ENCODE measurements at regions not wholly inside any gene's neighbourhood (a gene's known extent, or its start where the extent isn't known, plus 50 kb on each side); places are given as distances from the start of the nearest gene placed in this dataset.

DNA sequence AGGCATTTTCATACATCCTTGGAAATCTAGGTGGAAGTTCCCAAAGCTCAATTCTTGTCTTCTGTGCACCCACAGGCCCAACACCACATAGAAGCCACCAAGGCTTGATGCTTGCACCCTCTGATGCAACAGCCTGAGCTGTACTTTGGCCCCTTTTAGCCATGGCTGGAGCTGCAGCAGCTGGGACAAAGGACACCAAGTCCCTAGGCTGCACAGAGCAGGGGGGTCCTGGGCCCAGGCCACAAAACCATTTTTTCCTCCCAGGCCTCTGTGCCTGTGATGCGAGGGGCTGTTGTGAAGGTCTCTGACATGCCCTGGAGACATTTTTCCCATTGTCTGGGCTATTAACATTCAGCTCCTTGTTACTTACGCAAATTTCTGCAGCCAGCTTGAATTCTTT lies 124.0 kb upstream of the S100G start:
- no peaks in the 10 kb centered on the region for H3K36me3 ChIP-seq (ENCODE audit: control insufficient read depth in 2 of 2, extremely low read depth in 1 of 2, insufficient read depth in 2 of 2, low read length in 2 of 2)
- no peaks in the 10 kb centered on the region for H3K9me1 ChIP-seq (ENCODE audit: control insufficient read depth, extremely low read depth, insufficient read depth, low read length)
- no peak overlapping the region for H3K4me2 ChIP-seq (ENCODE audit: control insufficient read depth, extremely low read depth, insufficient read depth, low read depth, low read length)
- FAIRE-seq (no peak), DNase-seq (ENCODE audit: low read depth, low spot score) (no peak)
- peaks cover 2% of the 10 kb centered on the region for H4K20me1 ChIP-seq (ENCODE audit: control insufficient read depth, extremely low read depth, insufficient read depth, low read length)
- H3K27ac ChIP-seq (ENCODE audit: control insufficient read depth, insufficient read depth, low read length) = no peak overlapping the region
- H3K4me1 ChIP-seq (ENCODE audit: control insufficient read depth, extremely low read depth, insufficient read depth, low read length) = no peaks in the 10 kb centered on the region
- dilution Hi-C loops (cut with MboI; ENCODE audit: extremely low pct_ligation_motif_present, low sequenced_read_pairs) = no loop called here
- no peaks in the 10 kb centered on the region for H3K9me3 ChIP-seq (ENCODE audit: control insufficient read depth, low read depth, low read length)
- TF ChIP-seq, protein P1, sequence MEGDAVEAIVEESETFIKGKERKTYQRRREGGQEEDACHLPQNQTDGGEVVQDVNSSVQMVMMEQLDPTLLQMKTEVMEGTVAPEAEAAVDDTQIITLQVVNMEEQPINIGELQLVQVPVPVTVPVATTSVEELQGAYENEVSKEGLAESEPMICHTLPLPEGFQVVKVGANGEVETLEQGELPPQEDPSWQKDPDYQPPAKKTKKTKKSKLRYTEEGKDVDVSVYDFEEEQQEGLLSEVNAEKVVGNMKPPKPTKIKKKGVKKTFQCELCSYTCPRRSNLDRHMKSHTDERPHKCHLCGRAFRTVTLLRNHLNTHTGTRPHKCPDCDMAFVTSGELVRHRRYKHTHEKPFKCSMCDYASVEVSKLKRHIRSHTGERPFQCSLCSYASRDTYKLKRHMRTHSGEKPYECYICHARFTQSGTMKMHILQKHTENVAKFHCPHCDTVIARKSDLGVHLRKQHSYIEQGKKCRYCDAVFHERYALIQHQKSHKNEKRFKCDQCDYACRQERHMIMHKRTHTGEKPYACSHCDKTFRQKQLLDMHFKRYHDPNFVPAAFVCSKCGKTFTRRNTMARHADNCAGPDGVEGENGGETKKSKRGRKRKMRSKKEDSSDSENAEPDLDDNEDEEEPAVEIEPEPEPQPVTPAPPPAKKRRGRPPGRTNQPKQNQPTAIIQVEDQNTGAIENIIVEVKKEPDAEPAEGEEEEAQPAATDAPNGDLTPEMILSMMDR (optimal IDR thresholded peaks at IDR 0.05 in 1 of 3, IDR thresholded peaks at IDR 0.05 in 1 of 3, conservative IDR thresholded peaks at IDR 0.05 in 1 of 3; ENCODE audit: extremely low read depth in 1 of 3, insufficient read depth in 2 of 3, low read length in 3 of 3) = no peak
- no peaks in the 10 kb centered on the region for H3K27me3 ChIP-seq (ENCODE audit: control insufficient read depth, extremely low read depth, insufficient read depth, low read length)
- no peak overlapping the region for H2AFZ ChIP-seq (ENCODE audit: control insufficient read depth, low read length)
- no peaks in the 10 kb centered on the region for H3K79me2 ChIP-seq (ENCODE audit: control insufficient read depth, insufficient read depth, low read length)
- no peak overlapping the region for H3K9ac ChIP-seq (ENCODE audit: control insufficient read depth, extremely low read depth, insufficient read depth, low read length)
- H3K4me3 ChIP-seq (ENCODE audit: control insufficient read depth in 2 of 3, extremely low read depth in 1 of 3, insufficient read depth in 2 of 3, low read depth in 1 of 3, low read length in 3 of 3) = no peak overlapping the region

DNA sequence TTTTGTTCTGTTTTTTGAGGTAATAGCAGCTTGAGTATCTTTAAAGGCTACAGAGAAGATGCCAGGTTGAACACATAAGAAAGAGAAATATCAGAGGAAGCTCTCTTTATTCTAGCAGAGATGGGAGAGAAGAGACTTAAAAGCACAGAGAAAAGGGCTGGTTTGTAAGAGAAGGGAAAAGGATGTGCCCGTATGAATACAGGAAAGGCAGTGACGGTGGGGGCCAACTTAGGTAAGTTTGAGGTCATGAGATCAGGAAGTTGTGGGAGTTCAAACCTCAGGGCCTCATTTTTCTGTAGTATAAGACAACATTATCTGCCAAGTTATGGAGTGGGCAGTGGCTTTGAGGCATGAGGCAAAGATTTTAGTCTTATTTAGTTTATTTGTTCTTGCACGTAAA lies 121.3 kb upstream of the S100G start:
- Histone ChIP-seq H3K9me3 (ENCODE audit: control insufficient read depth, low read depth, low read length) (no peaks in the 10 kb centered on the region), H4K20me1 (ENCODE audit: control insufficient read depth, extremely low read depth, insufficient read depth, low read length) (peaks cover 2% of the 10 kb centered on the region), H3K4me1 (ENCODE audit: control insufficient read depth, extremely low read depth, insufficient read depth, low read length) (no peaks in the 10 kb centered on the region), H3K9me1 (ENCODE audit: control insufficient read depth, extremely low read depth, insufficient read depth, low read length) (no peaks in the 10 kb centered on the region), H3K36me3 (ENCODE audit: control insufficient read depth in 2 of 2, extremely low read depth in 1 of 2, insufficient read depth in 2 of 2, low read length in 2 of 2) (no peaks in the 10 kb centered on the region), H3K9ac (ENCODE audit: control insufficient read depth, extremely low read depth, insufficient read depth, low read length) (no peak overlapping the region), H3K4me2 (ENCODE audit: control insufficient read depth, extremely low read depth, insufficient read depth, low read depth, low read length) (no peak overlapping the region), H3K4me3 (ENCODE audit: control insufficient read depth in 2 of 3, extremely low read depth in 1 of 3, insufficient read depth in 2 of 3, low read depth in 1 of 3, low read length in 3 of 3) (no peak overlapping the region), H3K27me3 (ENCODE audit: control insufficient read depth, extremely low read depth, insufficient read depth, low read length) (no peaks in the 10 kb centered on the region), H2AFZ (ENCODE audit: control insufficient read depth, low read length) (no peak overlapping the region), H3K27ac (ENCODE audit: control insufficient read depth, insufficient read depth, low read length) (no peak overlapping the region), H3K79me2 (ENCODE audit: control insufficient read depth, insufficient read depth, low read length) (no peaks in the 10 kb centered on the region)
- FAIRE-seq (no peak), DNase-seq (ENCODE audit: low read depth, low spot score) (no peak)
- no peak for TF ChIP-seq EZH2 (IDR thresholded peaks at IDR 0.05; ENCODE audit: low read length)
- TF ChIP-seq, protein P1 (optimal IDR thresholded peaks at IDR 0.05 in 1 of 3, IDR thresholded peaks at IDR 0.05 in 1 of 3, conservative IDR thresholded peaks at IDR 0.05 in 1 of 3; ENCODE audit: extremely low read depth in 1 of 3, insufficient read depth in 2 of 3, low read length in 3 of 3) = no peak
- dilution Hi-C loops (cut with MboI; ENCODE audit: extremely low pct_ligation_motif_present, low sequenced_read_pairs) = no loop called here

Measured in keratinocyte (primary cell).